GM23338 (cell line): ENCODE measurements at regions not wholly inside any gene's neighbourhood (a gene's known extent, or its start where the extent isn't known, plus 50 kb on each side); places are given as distances from the start of the nearest gene placed in this dataset.

Experiments
- ATAC-seq: fragments of 200-7000 bp; cut with Tn5 transposase; 3 replicates; pipeline ENCODE4 v1.9.1; 2020
- DNase-seq: peaks from one replicate; pipeline ENCODE4 v3.0.0-alpha.2; 2015; ENCODE audit warnings: low spot score
- H2AFZ ChIP-seq: fragments of 200-600 bp; sonication (generic); 2 replicates; pipeline ENCODE4 v1.8.0; 2016; ENCODE audit warnings: antibody characterized with exemption, mild to moderate bottlenecking, moderate library complexity
- H3F3A ChIP-seq: fragments of 200-600 bp; sonication (generic); replicated peaks from 2 replicates; pipeline ENCODE4 v1.8.0; 2017; ENCODE audit warnings: antibody characterized with exemption, mixed run types, low read depth
- H3K27ac ChIP-seq: fragments of 200-600 bp; sonication (generic); 2 replicates; pipeline ENCODE4 v1.6.1; 2016; ENCODE audit warnings: low read depth
- H3K27me3 ChIP-seq: fragments of 200-600 bp; sonication (generic); 2 replicates; pipeline ENCODE4 v1.8.0; 2016; ENCODE audit warnings: mild to moderate bottlenecking, mixed run types, moderate library complexity; ENCODE audit not compliant: insufficient read depth
- H3K36me3 ChIP-seq: fragments of 200-600 bp; sonication (generic); 2 replicates; pipeline ENCODE4 v1.8.0; 2016; ENCODE audit warnings: mild to moderate bottlenecking; ENCODE audit not compliant: insufficient read depth
- H3K4me1 ChIP-seq: fragments of 200-600 bp; sonication (generic); 2 replicates; pipeline ENCODE4 v1.8.0; 2016; ENCODE audit warnings: mild to moderate bottlenecking, moderate library complexity; ENCODE audit not compliant: insufficient read depth
- H3K4me2 ChIP-seq: fragments of 200-600 bp; sonication (generic); 2 replicates; pipeline ENCODE4 v1.7.1; 2017; ENCODE audit warnings: mixed run types
- H3K4me3 ChIP-seq: fragments of 200-600 bp; sonication (generic); 2 replicates; pipeline ENCODE4 v1.6.1; 2016; ENCODE audit warnings: mixed run types
- H3K79me2 ChIP-seq: fragments of 200-600 bp; sonication (generic); replicated peaks from 2 replicates; pipeline ENCODE4 v1.8.0; 2017; ENCODE audit warnings: mild to moderate bottlenecking; ENCODE audit not compliant: insufficient read depth
- H3K9me2 ChIP-seq: fragments of 200-600 bp; sonication (generic); 2 replicates; pipeline ENCODE4 v1.8.0; 2017; ENCODE audit not compliant: insufficient read depth
- H4K20me1 ChIP-seq: fragments of 200-600 bp; sonication (generic); replicated peaks from 2 replicates; pipeline ENCODE4 v1.8.0; 2017; ENCODE audit warnings: mild to moderate bottlenecking; ENCODE audit not compliant: insufficient read depth
- H3K27ac Mint-ChIP-seq: 2 replicates; pipeline ENCODE4 v1.8.0; 2020; ENCODE audit warnings: inconsistent platforms, mild to moderate bottlenecking, moderate library complexity, mixed read lengths
- H3K27me3 Mint-ChIP-seq: 3 replicates; pipeline ENCODE4 v1.8.0; 2022; ENCODE audit warnings: low read depth, mild to moderate bottlenecking, moderate library complexity, mixed read lengths, inconsistent platforms; ENCODE audit not compliant: insufficient read depth, poor library complexity
- H3K36me3 Mint-ChIP-seq: 3 replicates; pipeline ENCODE4 v1.8.0; 2021; ENCODE audit warnings: low read depth, mild to moderate bottlenecking, inconsistent platforms, moderate library complexity, mixed read lengths
- H3K4me1 Mint-ChIP-seq: 3 replicates; pipeline ENCODE4 v1.8.0; 2020; ENCODE audit warnings: mild to moderate bottlenecking, inconsistent platforms, mixed read lengths
- H3K4me3 Mint-ChIP-seq: 3 replicates; pipeline ENCODE4 v1.8.0; 2021; ENCODE audit warnings: moderate library complexity, mild to moderate bottlenecking, inconsistent platforms, mixed read lengths
- H3K9me3 Mint-ChIP-seq: 3 replicates; pipeline ENCODE4 v1.8.0; 2020; ENCODE audit warnings: moderate library complexity, mild to moderate bottlenecking, inconsistent platforms, mixed read lengths
- CREB1 ChIP-seq: fragments of 250-450 bp; sonication (Bioruptor Pico); IDR thresholded peaks from 2 replicates; pipeline ENCODE4 v1.5.0; 2020; ENCODE audit warnings: low read depth, mild to moderate bottlenecking, moderate library complexity
- EZH2 ChIP-seq: fragments of 200-600 bp; sonication (generic); IDR thresholded peaks from one replicate; pipeline ENCODE4 v1.8.0; 2017; ENCODE audit warnings: antibody characterized with exemption, mild to moderate bottlenecking, low read depth; ENCODE audit not compliant: unreplicated experiment
- POLR2AphosphoS5 ChIP-seq: IDR thresholded peaks from 2 replicates; pipeline ENCODE4 v1.6.1; 2016; ENCODE audit warnings: antibody characterized with exemption, low read depth
- STAT1 ChIP-seq: IDR thresholded peaks from one replicate; pipeline ENCODE4 v1.6.1; 2016; ENCODE audit warnings: antibody characterized with exemption; ENCODE audit not compliant: unreplicated experiment
- ZNF331 ChIP-seq: fragments of 250-450 bp; sonication (Bioruptor Pico); IDR thresholded peaks from 2 replicates; pipeline ENCODE4 v1.5.0; 2020; ENCODE audit warnings: low read depth, mild to moderate bottlenecking, moderate library complexity
- TF ChIP-seq, protein P1 (sequence below): fragments of 250-450 bp; sonication (Bioruptor Pico); IDR thresholded peaks from 2 replicates; pipeline ENCODE4 v1.5.0; 2020; ENCODE audit warnings: mild to moderate bottlenecking, moderate library complexity
- TF ChIP-seq, protein P2 (sequence below), 2 experiments: fragments of 200-600 bp in 1 of 2; sonication (generic) in 1 of 2; conservative IDR thresholded peaks; 2 replicates each; pipeline versions ENCODE4 v1.5.1 to v1.6.1; 2016 to 2017; ENCODE audit warnings: antibody characterized with exemption in 2 of 2, low read depth in 2 of 2, mild to moderate bottlenecking in 2 of 2, moderate library complexity in 1 of 2

DNA sequence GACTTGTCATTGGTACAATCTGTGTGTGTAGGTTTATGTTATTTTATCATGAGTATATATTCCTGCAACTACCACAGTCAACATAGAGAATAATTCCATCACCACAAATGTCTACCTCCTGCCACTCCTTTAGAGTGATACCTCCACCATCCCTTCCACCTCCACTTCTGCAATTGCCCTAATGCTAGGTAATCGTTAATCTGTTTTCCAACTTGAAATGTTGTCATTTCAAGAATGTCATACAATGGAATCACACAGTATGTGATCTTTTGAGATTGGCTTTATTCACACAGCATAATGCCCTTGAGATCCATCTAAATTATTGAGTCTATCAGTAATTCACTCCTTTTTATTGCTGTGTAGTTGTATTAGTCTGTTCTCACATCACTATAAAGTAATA is 414.8 kb upstream of the C16orf82 start:
- no peak overlapping the region for H3K4me3 ChIP-seq
- no peaks in the 10 kb centered on the region for H3K79me2 ChIP-seq
- no peaks in the 10 kb centered on the region for H3K9me2 ChIP-seq
- H3K27me3 ChIP-seq = no peaks in the 10 kb centered on the region
- Mint-ChIP-seq H3K27ac (no peak overlapping the region), H3K36me3 (peaks cover 3% of the 10 kb centered on the region; the same call in 1 of the 3 replicates), H3K9me3 (peaks cover 79% of the 10 kb centered on the region), H3K4me3 (no peak overlapping the region), H3K4me1 (no peaks in the 10 kb centered on the region), H3K27me3 (peaks cover 5% of the 10 kb centered on the region)
- TF ChIP-seq STAT1 = no peak
- TF ChIP-seq ZNF331 (CRISPR knock-in tag) = no peak
- DNase-seq (no peak), ATAC-seq (no peak)
- no peak overlapping the region for H2AFZ ChIP-seq
- H3K36me3 ChIP-seq = no peaks in the 10 kb centered on the region
- H4K20me1 ChIP-seq = no peaks in the 10 kb centered on the region
- no peaks in the 10 kb centered on the region for H3K4me1 ChIP-seq
- H3F3A ChIP-seq = no peaks in the 10 kb centered on the region
- no peak overlapping the region for H3K4me2 ChIP-seq
- H3K27ac ChIP-seq = no peak overlapping the region

DNA sequence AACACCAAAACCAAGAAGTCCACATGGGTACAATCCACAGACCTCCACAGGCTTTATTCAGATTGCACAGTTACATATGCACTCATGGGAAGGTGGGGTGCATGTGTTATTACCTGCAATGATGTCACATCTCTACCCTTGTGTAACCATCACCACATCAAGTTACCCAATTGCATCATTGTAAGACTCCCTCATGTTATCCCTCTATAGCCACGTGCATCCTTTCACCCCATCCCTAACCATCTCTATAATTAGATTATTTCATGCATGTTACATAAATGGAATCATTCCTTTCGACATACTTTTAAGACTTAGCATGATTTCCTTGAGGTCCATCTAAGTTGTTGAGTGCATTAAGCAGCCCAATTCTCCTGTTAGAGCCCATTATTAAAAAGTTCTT is 408.2 kb upstream of the C16orf82 start:
- Histone ChIP-seq H3K36me3 (no peaks in the 10 kb centered on the region), H3K27ac (no peak overlapping the region), H3F3A (no peaks in the 10 kb centered on the region), H3K4me3 (no peak overlapping the region), H2AFZ (no peak overlapping the region), H3K27me3 (no peaks in the 10 kb centered on the region), H3K79me2 (no peaks in the 10 kb centered on the region), H3K4me1 (no peaks in the 10 kb centered on the region), H3K9me2 (no peaks in the 10 kb centered on the region), H3K4me2 (no peak overlapping the region), H4K20me1 (no peaks in the 10 kb centered on the region)
- H3K27ac Mint-ChIP-seq = no peak overlapping the region
- no peak for DNase-seq
- H3K4me3 Mint-ChIP-seq = no peak overlapping the region
- no peak for ATAC-seq
- H3K36me3 Mint-ChIP-seq = no peaks in the 10 kb centered on the region; the same call in 2 of the 3 replicates
- no peak for TF ChIP-seq ZNF331 (CRISPR knock-in tag)
- TF ChIP-seq CREB1 = no peak
- TF ChIP-seq EZH2 = no peak
- peaks cover 2% of the 10 kb centered on the region for H3K27me3 Mint-ChIP-seq
- H3K4me1 Mint-ChIP-seq = no peaks in the 10 kb centered on the region
- H3K9me3 Mint-ChIP-seq = peaks cover 76% of the 10 kb centered on the region

DNA sequence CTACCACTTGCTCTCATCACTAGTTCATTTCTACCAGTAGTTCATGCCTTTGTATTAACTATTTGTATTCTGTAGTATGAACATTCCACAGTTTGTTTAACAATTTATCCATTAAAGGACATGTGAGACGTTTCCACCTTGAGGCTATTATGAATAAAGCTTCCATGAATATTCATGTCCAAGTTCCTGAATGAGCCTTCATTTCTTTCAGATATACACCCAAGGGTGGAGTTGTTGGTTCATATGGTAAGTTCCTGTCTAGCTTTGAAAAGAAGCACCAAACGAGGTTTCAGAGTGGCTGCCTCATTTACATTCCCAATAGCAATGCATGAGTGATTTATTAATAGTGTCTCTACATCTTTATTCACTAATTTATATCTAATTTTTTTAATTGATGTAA is 407.8 kb upstream of the C16orf82 start:
- Mint-ChIP-seq H3K27me3 (peaks cover 2% of the 10 kb centered on the region), H3K4me3 (no peak overlapping the region), H3K27ac (no peak overlapping the region), H3K36me3 (no peaks in the 10 kb centered on the region; the same call in 2 of the 3 replicates), H3K4me1 (no peaks in the 10 kb centered on the region), H3K9me3 (peaks cover 80% of the 10 kb centered on the region)
- H3F3A ChIP-seq = no peaks in the 10 kb centered on the region
- H4K20me1 ChIP-seq = no peaks in the 10 kb centered on the region
- H3K79me2 ChIP-seq = no peaks in the 10 kb centered on the region
- DNase-seq (no peak), ATAC-seq (no peak)
- no peaks in the 10 kb centered on the region for H3K9me2 ChIP-seq
- H3K27ac ChIP-seq = no peak overlapping the region
- H3K4me3 ChIP-seq = no peak overlapping the region
- H3K27me3 ChIP-seq = no peaks in the 10 kb centered on the region
- no peaks in the 10 kb centered on the region for H3K4me1 ChIP-seq
- no peak overlapping the region for H2AFZ ChIP-seq
- no peak overlapping the region for H3K4me2 ChIP-seq
- no peaks in the 10 kb centered on the region for H3K36me3 ChIP-seq
- TF ChIP-seq, protein P1, sequence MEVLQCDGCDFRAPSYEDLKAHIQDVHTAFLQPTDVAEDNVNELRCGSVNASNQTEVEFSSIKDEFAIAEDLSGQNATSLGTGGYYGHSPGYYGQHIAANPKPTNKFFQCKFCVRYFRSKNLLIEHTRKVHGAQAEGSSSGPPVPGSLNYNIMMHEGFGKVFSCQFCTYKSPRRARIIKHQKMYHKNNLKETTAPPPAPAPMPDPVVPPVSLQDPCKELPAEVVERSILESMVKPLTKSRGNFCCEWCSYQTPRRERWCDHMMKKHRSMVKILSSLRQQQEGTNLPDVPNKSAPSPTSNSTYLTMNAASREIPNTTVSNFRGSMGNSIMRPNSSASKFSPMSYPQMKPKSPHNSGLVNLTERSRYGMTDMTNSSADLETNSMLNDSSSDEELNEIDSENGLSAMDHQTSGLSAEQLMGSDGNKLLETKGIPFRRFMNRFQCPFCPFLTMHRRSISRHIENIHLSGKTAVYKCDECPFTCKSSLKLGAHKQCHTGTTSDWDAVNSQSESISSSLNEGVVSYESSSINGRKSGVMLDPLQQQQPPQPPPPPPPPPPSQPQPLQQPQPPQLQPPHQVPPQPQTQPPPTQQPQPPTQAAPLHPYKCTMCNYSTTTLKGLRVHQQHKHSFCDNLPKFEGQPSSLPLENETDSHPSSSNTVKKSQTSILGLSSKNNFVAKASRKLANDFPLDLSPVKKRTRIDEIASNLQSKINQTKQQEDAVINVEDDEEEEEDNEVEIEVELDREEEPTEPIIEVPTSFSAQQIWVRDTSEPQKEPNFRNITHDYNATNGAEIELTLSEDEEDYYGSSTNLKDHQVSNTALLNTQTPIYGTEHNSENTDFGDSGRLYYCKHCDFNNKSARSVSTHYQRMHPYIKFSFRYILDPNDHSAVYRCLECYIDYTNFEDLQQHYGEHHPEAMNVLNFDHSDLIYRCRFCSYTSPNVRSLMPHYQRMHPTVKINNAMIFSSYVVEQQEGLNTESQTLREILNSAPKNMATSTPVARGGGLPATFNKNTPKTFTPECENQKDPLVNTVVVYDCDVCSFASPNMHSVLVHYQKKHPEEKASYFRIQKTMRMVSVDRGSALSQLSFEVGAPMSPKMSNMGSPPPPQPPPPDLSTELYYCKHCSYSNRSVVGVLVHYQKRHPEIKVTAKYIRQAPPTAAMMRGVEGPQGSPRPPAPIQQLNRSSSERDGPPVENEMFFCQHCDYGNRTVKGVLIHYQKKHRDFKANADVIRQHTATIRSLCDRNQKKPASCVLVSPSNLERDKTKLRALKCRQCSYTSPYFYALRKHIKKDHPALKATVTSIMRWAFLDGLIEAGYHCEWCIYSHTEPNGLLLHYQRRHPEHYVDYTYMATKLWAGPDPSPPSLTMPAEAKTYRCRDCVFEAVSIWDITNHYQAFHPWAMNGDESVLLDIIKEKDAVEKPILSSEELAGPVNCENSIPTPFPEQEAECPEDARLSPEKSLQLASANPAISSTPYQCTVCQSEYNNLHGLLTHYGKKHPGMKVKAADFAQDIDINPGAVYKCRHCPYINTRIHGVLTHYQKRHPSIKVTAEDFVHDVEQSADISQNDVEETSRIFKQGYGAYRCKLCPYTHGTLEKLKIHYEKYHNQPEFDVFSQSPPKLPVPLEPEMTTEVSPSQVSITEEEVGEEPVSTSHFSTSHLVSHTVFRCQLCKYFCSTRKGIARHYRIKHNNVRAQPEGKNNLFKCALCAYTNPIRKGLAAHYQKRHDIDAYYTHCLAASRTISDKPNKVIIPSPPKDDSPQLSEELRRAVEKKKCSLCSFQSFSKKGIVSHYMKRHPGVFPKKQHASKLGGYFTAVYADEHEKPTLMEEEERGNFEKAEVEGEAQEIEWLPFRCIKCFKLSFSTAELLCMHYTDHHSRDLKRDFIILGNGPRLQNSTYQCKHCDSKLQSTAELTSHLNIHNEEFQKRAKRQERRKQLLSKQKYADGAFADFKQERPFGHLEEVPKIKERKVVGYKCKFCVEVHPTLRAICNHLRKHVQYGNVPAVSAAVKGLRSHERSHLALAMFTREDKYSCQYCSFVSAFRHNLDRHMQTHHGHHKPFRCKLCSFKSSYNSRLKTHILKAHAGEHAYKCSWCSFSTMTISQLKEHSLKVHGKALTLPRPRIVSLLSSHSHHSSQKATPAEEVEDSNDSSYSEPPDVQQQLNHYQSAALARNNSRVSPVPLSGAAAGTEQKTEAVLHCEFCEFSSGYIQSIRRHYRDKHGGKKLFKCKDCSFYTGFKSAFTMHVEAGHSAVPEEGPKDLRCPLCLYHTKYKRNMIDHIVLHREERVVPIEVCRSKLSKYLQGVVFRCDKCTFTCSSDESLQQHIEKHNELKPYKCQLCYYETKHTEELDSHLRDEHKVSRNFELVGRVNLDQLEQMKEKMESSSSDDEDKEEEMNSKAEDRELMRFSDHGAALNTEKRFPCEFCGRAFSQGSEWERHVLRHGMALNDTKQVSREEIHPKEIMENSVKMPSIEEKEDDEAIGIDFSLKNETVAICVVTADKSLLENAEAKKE (CRISPR knock-in tag) = no peak
- TF ChIP-seq, protein P2, sequence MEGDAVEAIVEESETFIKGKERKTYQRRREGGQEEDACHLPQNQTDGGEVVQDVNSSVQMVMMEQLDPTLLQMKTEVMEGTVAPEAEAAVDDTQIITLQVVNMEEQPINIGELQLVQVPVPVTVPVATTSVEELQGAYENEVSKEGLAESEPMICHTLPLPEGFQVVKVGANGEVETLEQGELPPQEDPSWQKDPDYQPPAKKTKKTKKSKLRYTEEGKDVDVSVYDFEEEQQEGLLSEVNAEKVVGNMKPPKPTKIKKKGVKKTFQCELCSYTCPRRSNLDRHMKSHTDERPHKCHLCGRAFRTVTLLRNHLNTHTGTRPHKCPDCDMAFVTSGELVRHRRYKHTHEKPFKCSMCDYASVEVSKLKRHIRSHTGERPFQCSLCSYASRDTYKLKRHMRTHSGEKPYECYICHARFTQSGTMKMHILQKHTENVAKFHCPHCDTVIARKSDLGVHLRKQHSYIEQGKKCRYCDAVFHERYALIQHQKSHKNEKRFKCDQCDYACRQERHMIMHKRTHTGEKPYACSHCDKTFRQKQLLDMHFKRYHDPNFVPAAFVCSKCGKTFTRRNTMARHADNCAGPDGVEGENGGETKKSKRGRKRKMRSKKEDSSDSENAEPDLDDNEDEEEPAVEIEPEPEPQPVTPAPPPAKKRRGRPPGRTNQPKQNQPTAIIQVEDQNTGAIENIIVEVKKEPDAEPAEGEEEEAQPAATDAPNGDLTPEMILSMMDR (conservative IDR thresholded peaks at IDR 0.05; ENCODE audit: low read depth in 2 of 2) = no peak
- TF ChIP-seq POLR2AphosphoS5 (no peak), CREB1 (no peak), ZNF331 (CRISPR knock-in tag) (no peak)
